KMS-11 (cell line): ENCODE measurements at regions not wholly inside any gene's neighbourhood (a gene's known extent, or its start where the extent isn't known, plus 50 kb on each side); places are given as distances from the start of the nearest gene placed in this dataset.

Experiments used
- H2AFZ ChIP-seq: fragments of 200-600 bp; sonication (generic); 2 replicates; pipeline ENCODE4 v1.6.1; 2016; ENCODE audit warnings: antibody characterized with exemption, mixed run types, low read depth
- H3K27ac ChIP-seq: fragments of 200-600 bp; sonication (generic); 2 replicates; pipeline ENCODE4 v1.6.1; 2016; ENCODE audit warnings: mild to moderate bottlenecking, mixed run types
- H3K27me3 ChIP-seq: fragments of 200-600 bp; sonication (generic); 2 replicates; pipeline ENCODE4 v1.6.1; 2017; ENCODE audit warnings: mild to moderate bottlenecking, low read depth, mixed run types, moderate library complexity; ENCODE audit not compliant: insufficient read depth
- H3K36me3 ChIP-seq: fragments of 200-600 bp; sonication (generic); 2 replicates; pipeline ENCODE4 v1.6.1; 2017; ENCODE audit warnings: mild to moderate bottlenecking, mixed run types; ENCODE audit not compliant: insufficient read depth
- H3K4me1 ChIP-seq: fragments of 200-600 bp; sonication (generic); 2 replicates; pipeline ENCODE4 v1.6.1; 2016; ENCODE audit warnings: mild to moderate bottlenecking, low read depth, mixed run types; ENCODE audit not compliant: poor library complexity, severe bottlenecking
- H3K4me2 ChIP-seq: fragments of 200-600 bp; sonication (generic); 2 replicates; pipeline ENCODE4 v1.7.0; 2016; ENCODE audit warnings: mild to moderate bottlenecking, mixed run types
- H3K4me3 ChIP-seq: fragments of 200-600 bp; sonication (generic); IDR thresholded peaks from 2 replicates; pipeline ENCODE4 v1.6.1; 2017; ENCODE audit warnings: low read depth, low read length, mixed read lengths; ENCODE audit not compliant: insufficient read depth
- H3K79me2 ChIP-seq: fragments of 200-600 bp; sonication (generic); 2 replicates; pipeline ENCODE4 v1.6.1; 2016; ENCODE audit warnings: low read depth, mixed run types; ENCODE audit not compliant: insufficient read depth
- H3K9ac ChIP-seq: fragments of 200-600 bp; sonication (generic); 2 replicates; pipeline ENCODE4 v1.6.1; 2016; ENCODE audit warnings: mild to moderate bottlenecking, mixed run types
- H4K20me1 ChIP-seq: fragments of 200-600 bp; sonication (generic); 2 replicates; pipeline ENCODE4 v1.6.1; 2016; ENCODE audit warnings: mild to moderate bottlenecking, mixed run types; ENCODE audit not compliant: insufficient read depth
- TF ChIP-seq, protein P1 (sequence below): fragments of 200-600 bp; sonication (generic); conservative IDR thresholded peaks from 2 replicates; pipeline ENCODE4 v1.6.1; 2017; ENCODE audit warnings: low read depth, mild to moderate bottlenecking, antibody characterized with exemption, low read length, moderate library complexity, mixed read lengths

DNA sequence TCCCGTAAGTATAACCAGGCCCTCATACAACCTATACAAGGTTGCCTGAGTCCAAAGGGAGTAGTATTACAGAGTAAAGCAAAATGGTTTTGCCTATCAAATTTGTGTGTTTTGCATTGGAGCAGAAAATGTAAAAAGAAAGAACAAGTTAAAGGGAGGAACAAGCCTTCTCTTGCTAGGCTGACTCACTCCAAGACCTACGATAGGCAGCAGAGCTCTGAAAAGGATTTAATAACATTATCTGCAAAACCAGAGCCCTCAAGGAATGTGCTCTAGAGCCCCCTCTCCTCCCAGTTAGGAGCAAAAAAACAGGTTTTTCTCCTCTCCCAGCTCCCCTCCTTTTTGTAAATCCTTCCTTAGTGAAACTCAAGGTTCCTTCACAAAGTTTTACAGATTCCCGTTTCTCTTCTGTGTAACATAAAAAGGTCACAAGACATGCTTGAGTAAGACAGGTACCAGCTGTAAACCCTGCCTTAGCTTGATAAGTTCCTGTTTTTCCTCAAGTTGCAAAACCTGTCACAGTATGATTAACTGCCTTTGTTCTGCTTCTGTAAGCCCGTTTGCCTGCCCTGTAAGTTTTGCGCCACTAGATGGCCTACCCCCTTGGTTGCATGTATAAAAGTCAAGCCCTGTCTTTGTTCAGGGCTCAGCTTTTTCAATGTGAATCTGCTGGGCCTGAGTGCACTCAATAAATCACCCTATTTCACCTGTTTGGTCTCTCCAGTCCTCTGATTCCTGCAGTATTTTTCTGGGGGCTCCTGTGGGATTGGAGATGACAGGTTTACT lies 498.2 kb downstream of the KCNA4 start:
- Histone ChIP-seq H3K4me3 (no peak overlapping the region), H3K4me1 (no peaks in the 10 kb centered on the region), H3K4me2 (no peak overlapping the region), H3K36me3 (no peaks in the 10 kb centered on the region), H3K27ac (no peak overlapping the region), H2AFZ (no peak overlapping the region), H3K79me2 (no peaks in the 10 kb centered on the region), H3K27me3 (no peaks in the 10 kb centered on the region), H3K9ac (no peak overlapping the region), H4K20me1 (no peaks in the 10 kb centered on the region)
- TF ChIP-seq, protein P1, sequence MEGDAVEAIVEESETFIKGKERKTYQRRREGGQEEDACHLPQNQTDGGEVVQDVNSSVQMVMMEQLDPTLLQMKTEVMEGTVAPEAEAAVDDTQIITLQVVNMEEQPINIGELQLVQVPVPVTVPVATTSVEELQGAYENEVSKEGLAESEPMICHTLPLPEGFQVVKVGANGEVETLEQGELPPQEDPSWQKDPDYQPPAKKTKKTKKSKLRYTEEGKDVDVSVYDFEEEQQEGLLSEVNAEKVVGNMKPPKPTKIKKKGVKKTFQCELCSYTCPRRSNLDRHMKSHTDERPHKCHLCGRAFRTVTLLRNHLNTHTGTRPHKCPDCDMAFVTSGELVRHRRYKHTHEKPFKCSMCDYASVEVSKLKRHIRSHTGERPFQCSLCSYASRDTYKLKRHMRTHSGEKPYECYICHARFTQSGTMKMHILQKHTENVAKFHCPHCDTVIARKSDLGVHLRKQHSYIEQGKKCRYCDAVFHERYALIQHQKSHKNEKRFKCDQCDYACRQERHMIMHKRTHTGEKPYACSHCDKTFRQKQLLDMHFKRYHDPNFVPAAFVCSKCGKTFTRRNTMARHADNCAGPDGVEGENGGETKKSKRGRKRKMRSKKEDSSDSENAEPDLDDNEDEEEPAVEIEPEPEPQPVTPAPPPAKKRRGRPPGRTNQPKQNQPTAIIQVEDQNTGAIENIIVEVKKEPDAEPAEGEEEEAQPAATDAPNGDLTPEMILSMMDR = 0 out of 2 replicates have a peak, but pooled peaks have one; percentile 21

DNA sequence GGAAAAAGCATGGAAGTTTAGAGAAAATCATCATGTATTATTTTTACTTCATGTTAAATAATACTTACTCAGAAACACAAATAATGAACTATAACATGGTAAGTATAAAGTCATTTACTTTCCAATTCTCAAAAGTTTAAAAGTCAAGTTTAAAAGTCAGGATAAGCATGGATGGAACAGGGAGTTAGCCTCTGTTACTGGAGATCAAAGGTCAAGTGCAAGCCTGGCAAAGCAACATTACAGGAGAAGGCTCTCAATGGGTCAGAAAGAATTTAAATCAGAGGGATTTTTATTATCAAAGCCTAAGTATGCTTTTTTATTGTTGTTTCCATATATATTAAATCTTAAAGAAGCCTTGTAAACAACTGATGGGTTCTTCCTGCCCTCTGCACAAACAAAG lies 505.4 kb downstream of the KCNA4 start:
- Histone ChIP-seq H3K36me3 (no peaks in the 10 kb centered on the region), H2AFZ (no peak overlapping the region)

DNA sequence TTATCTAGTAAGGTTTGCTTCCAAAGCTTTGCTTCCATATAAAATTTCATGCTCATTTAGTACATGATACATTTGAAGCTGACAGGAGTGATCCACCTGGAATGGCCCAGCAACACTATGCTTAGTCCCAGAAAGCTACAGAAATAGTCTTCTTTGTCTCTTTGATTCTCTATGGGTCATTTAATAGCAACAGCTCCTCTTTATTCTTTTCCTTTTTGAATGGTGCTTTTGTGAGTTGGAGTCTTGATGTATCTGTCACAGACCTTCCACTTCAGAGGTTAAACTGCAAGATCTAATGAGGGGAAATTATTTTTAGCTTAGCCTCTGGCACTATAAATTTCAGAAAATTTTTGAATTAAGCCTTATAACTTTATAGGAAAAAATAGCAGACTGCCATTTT lies 509.5 kb downstream of the KCNA4 start:
- Histone ChIP-seq H3K27ac (no peak overlapping the region), H3K4me3 (no peak overlapping the region), H3K9ac (no peak overlapping the region), H3K27me3 (no peaks in the 10 kb centered on the region), H3K36me3 (no peaks in the 10 kb centered on the region), H2AFZ (no peak overlapping the region), H4K20me1 (no peaks in the 10 kb centered on the region), H3K4me1 (no peaks in the 10 kb centered on the region), H3K79me2 (no peaks in the 10 kb centered on the region), H3K4me2 (no peak overlapping the region)
- TF ChIP-seq, protein P1 = no peak

More for the DNA sequence above, 505.4 kb downstream of the KCNA4 start:
- TF ChIP-seq, protein P1 = no peak
- H3K9ac ChIP-seq = no peak overlapping the region
- no peaks in the 10 kb centered on the region for H3K79me2 ChIP-seq
- no peak overlapping the region for H3K27ac ChIP-seq
- H4K20me1 ChIP-seq = no peaks in the 10 kb centered on the region
- H3K4me3 ChIP-seq = no peak overlapping the region
- no peak overlapping the region for H3K4me2 ChIP-seq
- no peaks in the 10 kb centered on the region for H3K4me1 ChIP-seq
- H3K27me3 ChIP-seq = no peaks in the 10 kb centered on the region

DNA sequence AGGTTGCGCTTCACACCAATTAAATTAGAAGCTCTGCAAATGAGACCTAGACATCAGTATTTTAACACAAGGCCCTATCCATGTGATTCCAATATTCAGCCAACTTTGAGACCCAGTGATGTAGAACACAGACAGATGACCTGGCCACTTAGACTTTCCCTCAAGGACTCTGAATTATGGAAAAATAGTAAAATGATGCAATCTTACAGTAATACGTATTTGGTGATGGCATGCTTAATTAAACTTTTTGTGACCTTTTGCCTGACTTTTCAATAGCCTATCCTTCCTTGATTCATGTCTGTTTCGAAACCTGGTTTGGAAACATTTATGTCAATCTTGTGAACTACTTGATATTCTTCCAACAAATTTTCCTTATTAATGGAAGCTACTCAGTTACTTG lies 521.2 kb downstream of the KCNA4 start:
- no peak overlapping the region for H3K4me3 ChIP-seq
- no peak overlapping the region for H3K9ac ChIP-seq
- H4K20me1 ChIP-seq = no peaks in the 10 kb centered on the region
- H3K27ac ChIP-seq = no peak overlapping the region
- TF ChIP-seq, protein P1 = no peak
- no peaks in the 10 kb centered on the region for H3K4me1 ChIP-seq
- H2AFZ ChIP-seq = no peak overlapping the region
- no peaks in the 10 kb centered on the region for H3K79me2 ChIP-seq
- no peaks in the 10 kb centered on the region for H3K36me3 ChIP-seq
- no peaks in the 10 kb centered on the region for H3K27me3 ChIP-seq
- H3K4me2 ChIP-seq = no peak overlapping the region
